K562 (cell line): ENCODE measurements at regions not wholly inside any gene's neighbourhood (a gene's known extent, or its start where the extent isn't known, plus 50 kb on each side); places are given as distances from the start of the nearest gene placed in this dataset.

Source experiments
- ATAC-seq: fragments of 200-7000 bp; cut with Tn5 transposase; 3 replicates; pipeline ENCODE4 v1.9.1; 2020; ENCODE audit warnings: moderate library complexity
- BruUV-seq: library from RNA; stranded (reverse); fragments of 400-500 nt; replicated peaks from 2 replicates; lab custom pipeline; 2021; lab: Mats Ljungman, UMichigan
- CTCF ChIA-PET: fragments of 300-600 bp; formaldehyde crosslinking; extraction: SDS; loops from one replicate; lab custom pipeline; 2021; ENCODE audit warnings: low intra/inter-chr PET ratio; lab: Yijun Ruan, JAX
- POLR2A ChIA-PET: fragments of 300-600, 350-650 bp; sonication (Branson Sonifier 250); formaldehyde crosslinking; extraction: SDS; loops from one replicate; lab custom pipeline; 2021; ENCODE audit warnings: antibody characterized with exemption, inconsistent platforms; lab: Yijun Ruan, JAX
- DNase-seq, 4 experiments: peaks; one replicate each; pipeline versions ENCODE4 v3.0.0 to v3.0.0-alpha.2; 2011 to 2018; ENCODE audit warnings: low spot score in 3 of 4, mixed read lengths in 3 of 4; ENCODE audit errors: extremely low read depth in 1 of 4
- FAIRE-seq: peaks from 2 replicates; lab custom pipeline; 2011; peaks lifted over from hg19 to GRCh38; lab: Jason Lieb, UNC
- H2AFZ ChIP-seq: 2 replicates; pipeline ENCODE4 v1.6.0; 2011; ENCODE audit warnings: low read depth, low read length, control low read depth, inconsistent platforms
- H3K27ac ChIP-seq: fragments of 200-600 bp; 3 replicates; pipeline ENCODE4 v1.8.0; 2011; ENCODE audit warnings: low read depth, mild to moderate bottlenecking, control low read depth, inconsistent platforms, low read length, moderate library complexity, mixed read lengths; ENCODE audit errors: extremely low read depth
- H3K27me3 ChIP-seq, 2 experiments: fragments of 300-600 bp in 1 of 2; 2 replicates in 1 of 2; 3 replicates in 1 of 2; pipeline versions ENCODE4 v1.6.0 to v1.8.0; 2011; ENCODE audit warnings: inconsistent platforms in 2 of 2, low read length in 2 of 2, mild to moderate bottlenecking in 1 of 2, mixed read lengths in 1 of 2, moderate library complexity in 1 of 2; ENCODE audit not compliant: control insufficient read depth in 2 of 2, insufficient read depth in 2 of 2
- H3K36me3 ChIP-seq: fragments of 300-600 bp; 3 replicates; pipeline ENCODE4 v1.8.0; 2011; ENCODE audit warnings: mild to moderate bottlenecking, low read length, inconsistent platforms; ENCODE audit not compliant: control insufficient read depth, insufficient read depth
- H3K4me1 ChIP-seq, 2 experiments: fragments of 200-600 bp in 1 of 2; replicated peaks in 1 of 2; 2 replicates in 1 of 2; 3 replicates in 1 of 2; pipeline versions ENCODE4 v1.5.1 to v1.8.0; 2011; ENCODE audit warnings: inconsistent platforms in 2 of 2, low read length in 2 of 2, mild to moderate bottlenecking in 1 of 2, mixed read lengths in 1 of 2, moderate library complexity in 1 of 2; ENCODE audit not compliant: control insufficient read depth in 2 of 2, insufficient read depth in 2 of 2
- H3K4me2 ChIP-seq: 2 replicates; pipeline ENCODE4 v1.6.1; 2011; ENCODE audit warnings: low read length, control low read depth, inconsistent platforms, mixed read lengths; ENCODE audit not compliant: insufficient read depth
- H3K4me3 ChIP-seq: fragments of 200-600 bp; sonication (generic), shearing (Covaris generic); 2 replicates; pipeline ENCODE4 v1.5.1; 2016; ENCODE audit warnings: control low read depth, inconsistent platforms
- H3K79me2 ChIP-seq: fragments of 200-600 bp; 3 replicates; pipeline ENCODE4 v1.8.0; 2011; ENCODE audit warnings: low read length, inconsistent platforms; ENCODE audit not compliant: control insufficient read depth, insufficient read depth
- H3K9ac ChIP-seq, 2 experiments: 2 replicates each; pipeline versions ENCODE4 v1.6.0 to v1.6.1; 2011; ENCODE audit warnings: low read depth in 2 of 2, low read length in 2 of 2, control low read depth in 1 of 2, inconsistent platforms in 1 of 2, mild to moderate bottlenecking in 1 of 2, mixed read lengths in 1 of 2; ENCODE audit not compliant: insufficient read depth in 1 of 2
- H3K9me1 ChIP-seq: one replicate; pipeline ENCODE4 v1.6.0; 2011; ENCODE audit warnings: inconsistent platforms, mild to moderate bottlenecking, low read length, moderate library complexity; ENCODE audit not compliant: control insufficient read depth, insufficient read depth
- H3K9me3 ChIP-seq: replicated peaks from 2 replicates; pipeline ENCODE4 v1.5.1; 2011; ENCODE audit warnings: low read depth, low read length, inconsistent platforms; ENCODE audit not compliant: control insufficient read depth, insufficient read depth
- H4K20me1 ChIP-seq: replicated peaks from 2 replicates; pipeline ENCODE4 v1.6.1; 2011; ENCODE audit warnings: low read length, inconsistent platforms, mixed read lengths; ENCODE audit not compliant: control insufficient read depth, insufficient read depth
- ASH1L ChIP-seq: fragments of 450-650 bp; IDR thresholded peaks from 2 replicates; pipeline ENCODE4 v1.6.1; 2018; ENCODE audit warnings: borderline replicate concordance, mild to moderate bottlenecking, low read depth; ENCODE audit not compliant: partially characterized antibody
- E2F5 ChIP-seq: sonication (generic); formaldehyde crosslinking; IDR thresholded peaks from 2 replicates; pipeline ENCODE4 v1.8.0; 2022; ENCODE audit warnings: mild to moderate bottlenecking, missing genetic modification reagents
- FIP1L1 ChIP-seq: fragments of 200-400 bp; formaldehyde crosslinking; IDR thresholded peaks from 2 replicates; pipeline ENCODE4 v1.6.1; 2018; ENCODE audit warnings: mild to moderate bottlenecking, low read depth, low read length; ENCODE audit not compliant: poor library complexity, severe bottlenecking
- HEY1 ChIP-seq: fragments of 250-450 bp; sonication (Bioruptor Pico); IDR thresholded peaks from 2 replicates; pipeline ENCODE4 v1.5.0; 2020; ENCODE audit warnings: mild to moderate bottlenecking, moderate library complexity, borderline replicate concordance
- SMAD2 ChIP-seq: fragments of 150-350 bp; IDR thresholded peaks from 2 replicates; pipeline ENCODE4 v1.6.1; 2014; ENCODE audit warnings: low read depth, mild to moderate bottlenecking, low read length
- SMARCB1 ChIP-seq: IDR thresholded peaks from 2 replicates; pipeline ENCODE4 v1.6.1; 2011; ENCODE audit warnings: improper control_type of control experiment, low read depth; ENCODE audit not compliant: insufficient read length
- ZNF282 ChIP-seq: sonication (generic); formaldehyde crosslinking; IDR thresholded peaks from 2 replicates; pipeline ENCODE4 v1.8.1; 2023; ENCODE audit warnings: missing genetic modification reagents
- ZNF584 ChIP-seq: fragments of 200-800 bp; sonication (Bioruptor generic); IDR thresholded peaks from 2 replicates; pipeline ENCODE4 v1.6.1; 2016; ENCODE audit warnings: low read depth, mild to moderate bottlenecking, missing genetic modification characterization, missing compliant biosample characterization
- ZNF740 ChIP-seq, 3 experiments: fragments of 200-800 bp in 1 of 3; sonication (Bioruptor generic) in 1 of 3; sonication (generic) in 1 of 3; formaldehyde crosslinking in 1 of 3; IDR thresholded peaks; 2 replicates each; pipeline versions ENCODE4 v1.6.1 to v1.8.0; 2016 to 2022; ENCODE audit warnings: mild to moderate bottlenecking in 2 of 3, missing compliant biosample characterization in 2 of 3, missing genetic modification characterization in 2 of 3, missing genetic modification reagents in 1 of 3
- ZNF778 ChIP-seq: fragments of 450-650 bp; formaldehyde crosslinking; IDR thresholded peaks from 2 replicates; pipeline ENCODE4 v1.4.0; 2020; ENCODE audit warnings: mild to moderate bottlenecking, moderate library complexity
- WGBS: fragments of 100-300 bp; shearing (Covaris generic); methylation state at CpG from one replicate; pipeline ENCODE4 v1.1.6; 2016; ENCODE audit warnings: low coverage, mixed read lengths; ENCODE audit not compliant: insufficient coverage; ENCODE audit errors: missing lambda C conversion rate; 5-methylcytosine and 5-hydroxymethylcytosine counted together
- in situ Hi-C: fragments of 300-500 bp; cut with MboI; formaldehyde crosslinking; loops from 4 replicates; pipeline ENCODE4 v1.15.0; 2018; ENCODE audit warnings: inconsistent platforms, mixed read lengths
- intact Hi-C: fragments of 100-400 bp; cut with micrococcal nuclease; formaldehyde crosslinking; loops from 2 replicates; pipeline ENCODE4 v1.14.2; 2022
- TF ChIP-seq, protein P1 (sequence below): fragments of 250-450 bp; sonication (Bioruptor Pico); IDR thresholded peaks from 2 replicates; pipeline ENCODE4 v1.4.0; 2020; ENCODE audit warnings: mild to moderate bottlenecking, moderate library complexity, borderline replicate concordance
- TF ChIP-seq, protein P2 (sequence below): fragments of 250-450 bp; sonication (Bioruptor Pico); IDR thresholded peaks from 2 replicates; pipeline ENCODE4 v1.5.0; 2021; ENCODE audit warnings: mild to moderate bottlenecking, borderline replicate concordance

- no peaks in the 10 kb centered on the region for H3K36me3 ChIP-seq
- CTCF ChIA-PET = no interaction called here
- no peak overlapping the region for H3K4me2 ChIP-seq
- H2AFZ ChIP-seq = no peak overlapping the region
- H4K20me1 ChIP-seq = no peaks in the 10 kb centered on the region
- H3K9me3 ChIP-seq = no peaks in the 10 kb centered on the region
- no peak overlapping the region for H3K27ac ChIP-seq
- no peak overlapping the region for H3K4me3 ChIP-seq
- in situ Hi-C loops = no loop called here
- no peak for ATAC-seq
- POLR2A ChIA-PET = interaction anchor here (1.0 kb wide), 1 partner anchor 391 kb away, joined by 3 read pairs; no protein-coding TSS in a partner anchor
- no TSS peak for BruUV-seq
- H3K4me1 ChIP-seq = no peaks in the 10 kb centered on the region
- DNase-seq = no peak
- no peak for FAIRE-seq
- H3K79me2 ChIP-seq = no peaks in the 10 kb centered on the region
- WGBS = 0% methylated on average over 1 of the region's 1 CpG
- H3K9me1 ChIP-seq = no peaks in the 10 kb centered on the region
- no peak for TF ChIP-seq HEY1
- TF ChIP-seq, protein P1, sequence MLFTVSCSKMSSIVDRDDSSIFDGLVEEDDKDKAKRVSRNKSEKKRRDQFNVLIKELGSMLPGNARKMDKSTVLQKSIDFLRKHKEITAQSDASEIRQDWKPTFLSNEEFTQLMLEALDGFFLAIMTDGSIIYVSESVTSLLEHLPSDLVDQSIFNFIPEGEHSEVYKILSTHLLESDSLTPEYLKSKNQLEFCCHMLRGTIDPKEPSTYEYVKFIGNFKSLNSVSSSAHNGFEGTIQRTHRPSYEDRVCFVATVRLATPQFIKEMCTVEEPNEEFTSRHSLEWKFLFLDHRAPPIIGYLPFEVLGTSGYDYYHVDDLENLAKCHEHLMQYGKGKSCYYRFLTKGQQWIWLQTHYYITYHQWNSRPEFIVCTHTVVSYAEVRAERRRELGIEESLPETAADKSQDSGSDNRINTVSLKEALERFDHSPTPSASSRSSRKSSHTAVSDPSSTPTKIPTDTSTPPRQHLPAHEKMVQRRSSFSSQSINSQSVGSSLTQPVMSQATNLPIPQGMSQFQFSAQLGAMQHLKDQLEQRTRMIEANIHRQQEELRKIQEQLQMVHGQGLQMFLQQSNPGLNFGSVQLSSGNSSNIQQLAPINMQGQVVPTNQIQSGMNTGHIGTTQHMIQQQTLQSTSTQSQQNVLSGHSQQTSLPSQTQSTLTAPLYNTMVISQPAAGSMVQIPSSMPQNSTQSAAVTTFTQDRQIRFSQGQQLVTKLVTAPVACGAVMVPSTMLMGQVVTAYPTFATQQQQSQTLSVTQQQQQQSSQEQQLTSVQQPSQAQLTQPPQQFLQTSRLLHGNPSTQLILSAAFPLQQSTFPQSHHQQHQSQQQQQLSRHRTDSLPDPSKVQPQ (CRISPR knock-in tag) = no peak
- no peak for TF ChIP-seq ZNF584 (CRISPR knock-in tag)
- no peak for TF ChIP-seq SMARCB1
- TF ChIP-seq ZNF778 (CRISPR knock-in tag) = no peak
- no peak for TF ChIP-seq ZNF282
- no peak for TF ChIP-seq SMAD2
- TF ChIP-seq, protein P2, sequence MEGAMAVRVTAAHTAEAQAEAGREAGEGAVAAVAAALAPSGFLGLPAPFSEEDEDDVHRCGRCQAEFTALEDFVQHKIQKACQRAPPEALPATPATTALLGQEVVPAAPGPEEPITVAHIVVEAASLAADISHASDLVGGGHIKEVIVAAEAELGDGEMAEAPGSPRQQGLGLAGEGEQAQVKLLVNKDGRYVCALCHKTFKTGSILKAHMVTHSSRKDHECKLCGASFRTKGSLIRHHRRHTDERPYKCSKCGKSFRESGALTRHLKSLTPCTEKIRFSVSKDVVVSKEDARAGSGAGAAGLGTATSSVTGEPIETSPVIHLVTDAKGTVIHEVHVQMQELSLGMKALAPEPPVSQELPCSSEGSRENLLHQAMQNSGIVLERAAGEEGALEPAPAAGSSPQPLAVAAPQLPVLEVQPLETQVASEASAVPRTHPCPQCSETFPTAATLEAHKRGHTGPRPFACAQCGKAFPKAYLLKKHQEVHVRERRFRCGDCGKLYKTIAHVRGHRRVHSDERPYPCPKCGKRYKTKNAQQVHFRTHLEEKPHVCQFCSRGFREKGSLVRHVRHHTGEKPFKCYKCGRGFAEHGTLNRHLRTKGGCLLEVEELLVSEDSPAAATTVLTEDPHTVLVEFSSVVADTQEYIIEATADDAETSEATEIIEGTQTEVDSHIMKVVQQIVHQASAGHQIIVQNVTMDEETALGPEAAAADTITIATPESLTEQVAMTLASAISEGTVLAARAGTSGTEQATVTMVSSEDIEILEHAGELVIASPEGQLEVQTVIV (CRISPR knock-in tag) = no peak
- TF ChIP-seq E2F5 (CRISPR knock-in tag) = no peak
- TF ChIP-seq ZNF740 (CRISPR knock-in tag; IDR thresholded peaks at IDR 0.05) = no peak
- no peak for TF ChIP-seq ZNF740 (tag; IDR thresholded peaks at IDR 0.05)
- TF ChIP-seq ASH1L = no peak
- no peak for TF ChIP-seq FIP1L1
- H3K27me3 ChIP-seq = no peaks in the 10 kb centered on the region
- H3K9ac ChIP-seq = no peak overlapping the region
- intact Hi-C loops = no loop called here
These were observed 233.5 kb downstream of the TMEM26 start for GRCh38 chr10:61219696-61220095.
